ENCODE measurements at regions not wholly inside any gene's neighbourhood (a gene's known extent, or its start where the extent isn't known, plus 50 kb on each side); places are given as distances from the start of the nearest gene placed in this dataset.

DNA sequence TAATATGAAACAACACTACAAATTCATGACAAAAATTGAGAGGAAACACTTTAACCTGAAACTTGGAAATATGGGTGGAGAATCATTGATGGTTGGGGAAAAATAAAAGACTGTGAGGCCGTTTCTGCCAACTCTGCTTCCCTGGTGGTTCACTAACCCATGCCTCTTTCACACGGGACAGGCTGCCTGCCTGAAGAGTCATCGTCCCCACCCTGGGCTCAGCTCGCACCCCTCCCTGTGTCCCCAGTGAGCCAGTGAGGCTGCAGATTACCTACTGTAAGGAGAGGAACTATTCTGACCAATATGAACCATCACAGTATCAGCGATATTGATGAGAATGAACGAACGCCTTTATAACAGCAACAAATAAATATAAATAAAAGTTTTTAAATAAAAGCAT lies 357.8 kb upstream of the CDH20 start:
- DNase-seq (ENCODE audit: low read depth in 2 of 2) = no peak

DNA sequence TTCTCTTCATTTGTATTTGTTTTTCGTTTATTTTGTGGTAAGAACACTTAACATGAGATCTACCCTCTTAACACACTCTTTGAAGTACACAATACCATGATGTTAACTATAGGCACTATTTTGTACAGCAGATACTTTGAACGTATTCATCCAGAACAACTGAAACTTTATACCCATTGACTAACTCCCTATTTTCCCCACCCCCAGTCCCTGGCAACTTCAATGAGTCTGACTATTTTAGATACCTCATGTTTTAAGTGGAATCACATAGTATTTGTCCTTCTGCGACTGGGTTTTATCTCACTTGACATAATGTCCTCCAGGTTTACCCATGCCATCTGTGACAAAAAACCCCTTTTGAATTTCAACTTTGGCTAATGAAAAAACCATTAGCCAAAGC lies 356.3 kb upstream of the CDH20 start:
- DNase-seq (ENCODE audit: low read depth in 2 of 2) = no peak

DNA sequence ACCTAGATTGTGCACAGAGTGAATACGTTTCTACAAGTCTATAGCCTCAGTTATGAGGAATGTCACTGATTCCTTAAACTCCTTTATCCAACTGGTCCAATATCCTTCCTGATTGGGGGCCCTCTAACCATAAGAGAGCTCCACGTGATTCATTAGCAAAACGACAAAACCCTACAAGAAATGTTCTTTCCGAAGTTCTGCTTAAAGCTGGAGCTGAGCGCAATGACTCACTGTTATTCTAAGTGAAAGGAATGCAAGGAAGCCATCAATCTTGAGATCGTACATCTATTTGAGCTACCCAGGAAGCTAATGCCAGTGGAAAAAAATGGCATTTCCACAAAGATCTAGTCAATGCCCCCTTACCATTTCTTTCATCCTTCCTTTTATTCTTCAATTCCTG lies 354.9 kb upstream of the CDH20 start:
- DNase-seq (ENCODE audit: low read depth in 2 of 2) = peak in 1 of 2 donors; percentile 90

DNA sequence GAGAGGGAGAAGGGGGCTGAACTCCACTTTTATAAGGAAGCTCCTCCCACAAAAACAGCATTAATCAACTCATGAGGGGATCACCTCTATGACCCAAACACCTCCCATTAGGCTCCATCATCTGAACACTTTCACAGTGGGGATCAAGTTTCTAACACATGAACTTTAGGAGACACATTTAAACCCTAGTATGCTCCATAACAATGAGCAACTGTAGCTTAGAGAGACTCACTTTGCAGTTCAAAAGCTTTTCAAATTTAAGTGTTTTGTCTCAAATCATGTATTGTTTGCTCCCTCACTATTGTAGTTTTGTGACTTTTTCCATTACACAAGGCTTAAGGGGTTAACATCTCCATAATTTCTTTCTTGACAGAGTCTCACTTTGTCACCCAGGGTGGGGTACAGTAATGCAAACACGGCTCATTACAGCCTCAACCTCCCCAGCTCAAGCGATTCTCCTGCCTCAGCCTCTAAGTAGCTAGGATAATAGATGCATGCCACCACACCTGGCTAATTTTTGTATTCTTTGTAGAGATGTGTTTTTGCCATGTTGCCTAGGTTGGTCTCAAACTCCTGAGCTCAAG lies 352.7 kb upstream of the CDH20 start:
- no peak for DNase-seq (ENCODE audit: low read depth in 2 of 2)

DNA sequence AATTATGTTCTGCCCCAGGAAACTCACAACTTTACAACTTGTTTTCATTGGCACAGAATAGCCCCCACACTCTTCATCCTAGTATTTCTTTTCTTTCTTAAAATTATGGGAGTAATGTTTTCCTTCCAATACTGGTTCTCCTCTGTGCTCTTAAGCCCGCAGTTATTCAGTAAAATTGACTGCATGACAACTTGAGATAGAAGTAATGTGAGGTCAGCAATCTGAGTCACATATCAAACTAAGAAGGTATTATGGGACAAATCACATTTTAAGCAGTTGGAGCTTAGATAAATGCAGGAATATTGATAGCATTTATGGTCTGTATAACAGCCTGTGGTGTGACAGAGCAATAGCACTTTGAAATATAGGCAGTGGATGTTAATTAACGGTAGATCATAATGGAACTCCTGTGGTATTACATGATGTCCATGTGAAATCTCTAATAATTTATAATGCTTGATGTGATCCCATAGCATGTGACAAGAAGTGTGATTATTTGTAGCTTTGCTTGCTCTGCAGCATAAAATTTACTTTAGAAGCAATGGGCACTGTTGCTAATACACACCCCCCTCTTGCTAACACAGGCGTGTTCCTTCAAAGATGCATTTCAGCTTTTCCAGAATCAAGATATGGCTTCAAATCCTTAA lies 351.4 kb upstream of the CDH20 start:
- peak in 1 of 2 donors; percentile 26 for DNase-seq (ENCODE audit: low read depth in 2 of 2)

DNA sequence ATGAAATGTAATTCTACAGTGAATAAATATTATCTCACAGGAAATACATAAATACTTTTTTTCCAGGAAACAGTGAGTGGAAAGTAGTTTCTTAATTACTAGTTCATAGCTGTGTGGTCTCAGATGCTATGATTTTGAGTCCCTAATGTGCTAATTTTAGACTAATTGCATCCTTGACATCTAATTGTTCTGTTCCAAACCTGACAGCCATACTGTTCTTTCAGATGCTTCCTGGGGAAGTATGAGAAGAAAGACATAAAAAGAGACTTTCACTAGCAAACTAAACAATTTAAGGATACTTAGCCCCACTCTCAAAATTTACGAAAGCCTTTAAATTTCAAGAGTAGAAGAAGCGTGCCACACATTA lies 350.9 kb upstream of the CDH20 start:
- peak in 1 of 2 donors; percentile 19 for DNase-seq (ENCODE audit: low read depth in 2 of 2)

DNA sequence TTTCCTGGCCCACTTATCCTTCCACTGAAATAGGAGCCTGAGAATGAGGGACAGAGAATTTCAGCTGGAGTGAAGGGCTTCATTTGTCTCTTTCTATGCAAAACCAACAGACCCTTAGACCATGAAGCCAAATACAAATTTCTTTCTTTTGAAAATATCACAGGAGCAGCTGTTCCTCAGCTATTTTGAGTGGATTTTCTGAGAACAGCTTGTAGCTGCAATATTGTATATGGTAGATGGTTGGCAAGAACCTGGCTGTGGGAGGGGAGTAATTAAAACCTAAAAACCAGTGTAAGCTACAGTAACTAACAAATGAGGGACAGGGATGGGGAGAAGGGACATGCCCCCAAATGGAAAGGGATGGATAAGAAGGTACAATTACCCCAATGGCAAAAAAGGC lies 350.3 kb upstream of the CDH20 start:
- DNase-seq (ENCODE audit: low read depth in 2 of 2) = no peak

DNA sequence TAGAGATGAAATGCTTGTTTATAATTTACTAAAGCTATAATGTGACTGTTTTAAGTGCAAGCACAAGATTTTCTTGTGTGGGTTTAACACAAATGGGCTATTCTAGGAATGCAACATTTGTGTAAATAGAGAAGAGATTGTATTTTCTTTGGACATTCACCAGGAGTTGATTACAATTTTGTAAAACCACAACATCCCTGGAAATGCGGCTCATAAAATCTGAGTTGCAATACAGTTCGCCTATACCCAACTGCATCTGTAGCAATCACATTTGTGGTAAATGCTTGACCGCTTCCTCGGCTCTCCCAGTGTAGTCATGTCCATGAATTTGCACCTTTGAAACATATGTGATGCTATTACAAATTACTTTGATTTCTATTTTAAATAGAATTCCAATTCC lies 348.7 kb upstream of the CDH20 start:
- no peak for DNase-seq (ENCODE audit: low read depth in 2 of 2)

DNA sequence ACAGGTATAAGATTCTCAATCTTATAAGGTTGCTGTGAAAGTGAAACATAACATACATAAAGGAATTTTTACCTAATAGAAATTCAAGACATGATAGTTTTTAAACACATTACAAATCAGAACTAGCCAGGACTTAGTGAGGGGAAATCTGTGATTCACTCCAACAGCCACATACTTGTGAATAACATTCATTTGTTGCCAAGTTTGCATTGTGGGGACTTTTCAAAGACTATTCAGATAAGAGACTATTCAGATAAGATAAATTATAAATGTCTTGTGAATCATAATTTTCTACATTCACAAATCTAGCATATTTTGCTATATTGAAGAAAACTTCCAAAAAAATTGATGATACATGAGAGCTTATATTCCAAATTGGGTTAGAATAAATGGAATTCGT lies 345.3 kb upstream of the CDH20 start:
- peak in 1 of 2 donors; percentile 79 for DNase-seq (ENCODE audit: low read depth in 2 of 2)

DNA sequence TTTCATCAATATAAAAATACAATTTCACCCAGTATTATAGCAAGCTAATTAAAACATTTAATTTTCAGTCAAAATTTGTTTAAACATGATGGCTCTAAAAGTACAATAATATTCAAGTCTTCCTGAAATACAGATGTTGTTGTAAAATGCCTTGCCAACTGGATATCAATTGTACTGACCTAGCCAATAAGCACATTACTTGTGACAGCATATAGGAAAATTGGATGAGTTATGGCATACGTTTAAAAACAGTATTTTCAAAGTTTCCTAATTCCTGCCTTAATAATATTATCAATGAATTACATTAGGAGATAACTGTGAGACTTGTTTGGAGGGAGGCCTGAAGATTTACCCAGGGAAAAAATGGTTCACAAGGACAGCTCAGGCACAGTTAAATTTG lies 336.9 kb upstream of the CDH20 start:
- DNase-seq (ENCODE audit: low read depth in 2 of 2) = no peak

DNA sequence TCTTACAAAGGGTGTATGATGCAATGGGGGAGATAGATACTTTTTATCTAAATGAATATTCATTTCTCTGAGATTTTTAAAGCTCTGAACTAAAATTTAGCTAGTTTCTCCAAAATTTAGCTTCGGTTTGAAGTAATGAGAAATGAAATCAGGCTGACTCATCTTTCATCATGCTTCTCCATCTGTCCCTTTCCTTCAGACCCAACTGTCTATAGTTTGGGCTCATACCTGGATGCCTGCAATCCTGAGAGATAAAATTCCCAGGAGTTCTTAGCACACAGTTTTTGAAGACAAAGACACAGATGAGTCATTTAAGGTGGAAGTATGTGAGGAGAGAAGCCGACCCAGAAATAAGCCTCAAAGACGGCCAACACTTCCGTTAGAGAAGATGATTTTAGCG lies 336.4 kb upstream of the CDH20 start:
- no peak for DNase-seq (ENCODE audit: low read depth in 2 of 2)

DNA sequence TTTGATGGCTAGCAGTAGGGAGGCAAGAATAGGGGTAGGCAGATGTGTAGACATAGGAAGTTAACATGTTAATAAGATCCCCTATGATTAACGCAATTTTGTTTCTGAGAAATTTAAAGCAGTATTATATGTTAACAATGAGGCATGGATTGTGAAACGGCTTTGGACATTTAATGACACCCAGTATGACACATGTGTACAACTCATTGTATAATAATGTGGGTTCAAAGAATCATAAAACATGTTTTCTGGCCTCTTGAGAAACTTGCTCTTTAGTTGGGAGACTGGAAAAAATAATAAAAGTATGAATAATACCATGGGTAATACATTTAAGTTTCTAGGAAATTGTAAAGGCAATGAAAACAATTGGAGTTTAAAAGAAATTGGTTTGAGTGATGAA lies 332.1 kb upstream of the CDH20 start:
- DNase-seq (ENCODE audit: low read depth in 2 of 2) = no peak

DNA sequence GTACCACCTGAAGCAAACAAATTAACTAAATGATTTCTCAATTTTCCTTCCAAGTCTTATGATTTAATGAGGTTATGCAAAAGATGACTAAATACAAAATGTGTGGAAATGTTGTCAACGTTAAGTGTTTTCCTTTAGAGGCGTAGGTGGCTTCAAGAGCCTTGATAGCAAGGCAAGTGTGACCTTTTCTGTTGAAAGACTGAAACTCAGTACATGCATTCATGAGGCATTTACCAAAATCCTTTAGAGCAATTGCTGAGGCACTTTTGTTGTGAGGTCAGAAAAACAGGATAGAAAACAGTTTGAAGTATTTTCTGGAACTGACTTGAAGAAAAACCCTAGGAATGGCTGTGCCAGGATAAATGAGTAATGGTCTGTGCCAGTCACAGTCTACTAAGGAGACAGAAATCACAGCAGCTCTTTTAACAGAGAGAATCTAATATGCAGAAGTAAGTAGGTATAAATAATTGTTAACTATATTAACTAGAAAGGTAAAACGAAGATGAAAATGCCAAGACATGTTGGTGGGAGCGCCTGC lies 326.5 kb upstream of the CDH20 start:
- DNase-seq (ENCODE audit: low read depth in 2 of 2) = no peak

DNA sequence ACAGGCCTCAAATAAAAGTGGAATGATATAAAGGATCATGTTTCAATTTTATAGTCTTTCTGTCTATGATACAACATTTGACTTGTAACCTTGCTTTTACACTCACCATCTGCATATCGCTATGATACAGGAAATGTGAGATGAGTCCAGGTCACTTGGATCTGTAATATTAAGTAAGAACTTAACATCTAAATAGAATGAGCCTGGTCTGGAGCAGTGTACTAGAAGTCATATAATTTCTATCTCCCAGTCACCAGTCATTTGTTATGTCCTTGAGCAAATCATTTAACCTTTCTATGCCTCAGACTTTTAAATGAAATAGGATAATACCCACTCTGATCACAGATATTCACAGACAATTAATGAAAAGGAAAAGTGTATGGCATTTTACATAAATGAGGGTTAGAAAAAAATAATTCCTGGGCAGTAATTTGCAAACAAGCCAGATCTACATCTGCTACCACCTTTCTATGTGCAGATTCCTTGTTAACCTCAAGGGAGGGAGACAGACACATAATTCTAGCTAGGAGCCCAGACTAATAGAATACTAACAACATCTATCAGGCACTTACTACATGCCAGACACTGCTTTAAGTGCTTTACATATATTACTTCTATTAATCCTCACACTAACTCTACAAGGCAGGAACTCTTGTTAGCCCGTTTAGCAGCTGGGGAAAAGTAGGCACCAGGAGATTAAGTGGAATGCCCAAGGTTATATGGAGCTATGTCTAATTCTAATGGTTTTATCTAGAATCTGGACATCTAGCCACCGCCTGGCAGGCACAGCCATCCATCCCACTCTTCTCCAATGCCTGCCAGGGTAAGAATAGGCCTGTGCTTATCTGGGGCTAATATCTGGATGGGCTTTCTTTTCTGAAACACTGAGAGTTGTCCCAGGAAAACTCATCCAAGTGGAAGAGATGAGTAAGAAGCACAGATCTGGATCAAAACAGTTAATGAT lies 313.6 kb upstream of the CDH20 start:
- DNase-seq (ENCODE audit: low read depth in 2 of 2) = no peak

DNA sequence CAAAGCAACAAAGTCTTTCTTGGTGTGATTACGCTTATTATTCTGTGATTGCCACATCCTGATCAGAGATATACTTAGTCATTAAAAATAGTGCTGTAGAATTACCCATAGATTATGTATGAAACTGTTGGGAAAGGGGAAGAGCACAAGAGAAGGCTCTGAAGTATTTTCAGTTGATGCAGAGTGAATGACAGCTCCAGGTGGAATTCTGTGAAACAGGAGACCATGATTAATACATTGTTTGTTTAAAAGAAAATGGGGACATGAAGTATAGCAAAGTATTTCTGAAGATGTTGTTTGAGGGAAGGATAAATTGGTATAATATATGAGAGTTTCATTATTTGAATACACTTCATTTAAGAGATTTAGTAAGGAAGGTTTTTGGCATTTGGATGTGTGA lies 307.6 kb upstream of the CDH20 start:
- no peak for DNase-seq (ENCODE audit: low read depth in 2 of 2)

DNA sequence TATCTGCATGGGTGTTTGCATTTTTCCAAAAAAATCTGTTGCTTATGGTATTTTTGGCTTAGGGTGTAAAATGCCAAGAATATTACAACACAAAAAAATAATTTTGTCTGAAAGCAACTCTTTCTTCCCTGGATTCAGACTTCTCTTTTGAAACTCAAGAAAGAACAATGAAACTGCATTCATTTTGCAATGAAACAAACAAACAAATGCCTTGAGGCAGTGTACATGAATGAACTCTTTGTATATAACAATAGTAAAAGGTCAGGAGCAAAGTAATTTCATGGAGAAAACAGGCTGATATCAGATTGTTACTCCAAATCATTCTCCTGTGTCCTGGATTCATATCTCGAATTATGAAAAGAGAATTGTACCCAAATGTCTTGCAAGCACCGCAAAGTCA lies 301.6 kb upstream of the CDH20 start:
- DNase-seq (ENCODE audit: low read depth in 2 of 2) = no peak

DNA sequence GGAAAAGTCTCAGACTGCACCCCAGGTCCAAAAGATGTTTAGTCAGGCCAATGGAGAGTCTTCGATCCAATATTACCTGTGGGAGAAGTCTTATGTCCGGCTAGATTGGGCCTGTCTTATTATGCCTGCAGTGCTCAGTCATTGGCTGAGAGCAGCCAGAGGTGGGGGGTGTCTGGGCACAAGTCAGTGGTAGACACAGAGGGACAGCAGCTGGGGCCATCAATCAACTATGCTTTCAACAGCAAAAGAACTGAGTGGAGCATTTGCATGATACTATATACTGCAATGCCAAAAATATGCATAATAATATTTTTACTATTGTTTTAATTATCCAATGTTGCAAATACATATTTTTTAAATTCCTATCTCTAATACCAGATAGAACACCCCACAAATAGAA lies 298.6 kb upstream of the CDH20 start:
- DNase-seq (ENCODE audit: low read depth in 2 of 2) = no peak

DNA sequence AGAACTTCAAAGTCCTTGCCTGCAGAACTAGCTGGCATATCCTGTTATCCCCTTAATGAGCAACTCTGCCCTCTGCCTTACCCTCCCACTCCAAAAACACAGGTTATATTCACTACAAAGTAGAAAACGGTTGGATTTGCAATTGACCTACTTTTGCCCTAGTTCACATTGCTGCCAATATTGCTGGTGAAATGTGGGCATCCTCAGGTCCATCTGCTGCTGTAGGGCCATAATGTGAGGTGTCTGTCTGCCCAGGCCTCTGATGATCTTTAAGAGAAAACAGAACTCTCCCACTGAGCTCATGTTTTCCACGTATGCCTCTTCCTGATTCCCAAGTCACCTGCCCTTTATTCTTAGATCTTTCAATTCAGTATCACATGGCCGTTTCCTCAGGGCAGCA lies 294.0 kb upstream of the CDH20 start:
- DNase-seq (ENCODE audit: low read depth in 2 of 2) = peak in 1 of 2 donors; percentile 5

DNA sequence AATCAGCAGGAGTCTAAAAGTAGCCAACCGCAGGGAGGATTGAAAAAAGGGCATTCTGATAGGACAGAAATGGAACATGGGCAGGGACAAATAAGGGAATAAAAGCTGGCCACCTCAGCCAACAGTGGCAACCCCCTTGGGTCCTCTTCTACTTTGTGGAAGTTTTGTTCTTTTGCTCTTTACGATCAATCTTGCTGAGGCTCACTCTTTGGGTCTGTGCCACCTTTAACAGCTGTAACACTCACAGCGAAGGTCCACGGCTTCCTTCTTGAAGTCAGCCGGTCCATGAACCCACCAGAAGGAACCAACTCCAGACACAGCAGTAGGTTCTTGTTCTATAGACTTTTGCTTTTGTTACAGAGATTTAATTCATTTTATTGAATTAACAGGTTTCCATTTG lies 285.4 kb upstream of the CDH20 start:
- DNase-seq (ENCODE audit: low read depth in 2 of 2) = no peak

DNA sequence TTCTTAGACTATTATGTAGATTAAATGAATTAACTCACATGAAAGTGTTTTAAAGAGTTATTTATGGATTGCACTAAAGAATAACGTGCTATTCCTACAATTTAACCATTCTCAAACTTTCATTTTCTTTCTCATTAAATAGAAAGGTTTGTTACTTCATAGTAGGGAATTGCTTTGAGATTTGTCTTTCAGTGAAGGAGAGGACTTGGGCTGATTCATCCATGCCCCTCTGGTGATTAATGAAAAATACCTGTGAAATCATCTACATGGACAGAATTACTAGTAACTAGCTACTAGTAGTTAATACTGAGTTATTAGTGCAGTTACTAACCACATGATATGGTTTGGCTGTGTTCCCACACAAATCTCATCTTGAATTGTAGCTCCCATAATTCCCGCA lies 275.8 kb upstream of the CDH20 start:
- no peak for DNase-seq (ENCODE audit: low read depth in 2 of 2)

DNA sequence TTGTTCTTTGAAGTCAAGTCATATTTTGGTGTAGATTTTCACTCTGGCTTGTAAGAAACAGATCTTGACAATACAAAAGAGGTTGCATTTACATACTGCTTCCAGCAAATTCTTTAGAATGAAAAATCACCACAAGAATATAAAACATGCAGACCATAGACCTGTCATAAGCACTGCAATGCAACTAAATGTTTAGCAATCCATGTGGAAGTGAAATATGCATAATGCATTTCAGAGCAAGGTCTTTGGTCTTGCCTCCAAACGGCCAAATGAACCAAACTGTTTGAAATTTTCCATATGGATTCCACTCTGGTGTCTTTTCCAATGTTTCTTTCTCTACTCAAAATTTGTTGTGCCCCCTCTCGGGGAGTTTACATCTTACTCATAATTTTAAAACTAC lies 271.0 kb upstream of the CDH20 start:
- no peak for DNase-seq (ENCODE audit: low read depth in 2 of 2)

DNA sequence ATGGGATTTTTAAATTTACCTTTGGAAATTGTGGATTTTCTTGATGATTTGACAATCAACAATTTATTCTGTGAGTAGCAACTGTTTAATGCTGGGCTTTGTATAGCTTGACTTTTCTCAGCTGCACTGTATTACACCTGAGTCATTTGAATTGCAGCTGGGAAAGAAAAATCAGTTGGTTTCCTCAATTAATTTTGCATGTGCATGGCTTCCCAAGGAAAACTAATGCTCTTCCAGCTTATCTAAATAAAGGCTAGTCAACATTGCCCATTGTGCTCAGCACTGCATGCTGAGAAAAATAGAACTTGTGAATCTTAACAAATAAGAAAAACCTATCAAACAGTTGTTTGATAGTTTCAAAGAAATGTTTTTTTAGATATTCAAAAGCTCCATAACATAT lies 268.3 kb upstream of the CDH20 start:
- no peak for DNase-seq (ENCODE audit: low read depth in 2 of 2)

DNA sequence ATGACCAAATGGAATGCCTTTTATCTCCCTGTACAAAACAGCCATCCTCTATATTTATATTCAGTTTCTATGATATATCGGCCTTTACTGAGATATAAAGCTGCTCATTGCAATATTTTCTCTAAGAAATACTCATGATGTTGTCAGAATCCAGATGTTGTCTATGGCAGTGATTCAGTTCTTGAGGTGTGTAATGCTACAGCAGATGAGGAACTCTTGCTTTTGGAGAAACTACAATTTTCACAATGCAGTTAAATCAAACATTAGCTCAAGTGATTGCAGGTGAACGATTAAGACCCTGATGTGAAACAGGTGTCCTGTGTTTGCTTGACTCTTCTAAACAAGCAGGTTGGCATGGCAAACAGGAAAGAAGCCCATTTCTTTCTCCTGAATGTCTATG lies 256.2 kb upstream of the CDH20 start:
- no peak for DNase-seq (ENCODE audit: low read depth in 2 of 2)

Data from dermis microvascular lymphatic vessel endothelial cell (primary cell).